Astrocyte (in vitro differentiated cells and primary cell): ENCODE measurements at regions not wholly inside any gene's neighbourhood (a gene's known extent, or its start where the extent isn't known, plus 50 kb on each side); places are given as distances from the start of the nearest gene placed in this dataset.

Experiments used
- DNase-seq: peaks from one replicate; pipeline ENCODE4 v3.0.0-alpha.2; 2010; ENCODE audit warnings: low read depth
- FAIRE-seq: peaks from 2 replicates; lab custom pipeline; 2011; peaks lifted over from hg19 to GRCh38; lab: Jason Lieb, UNC
- H2AFZ ChIP-seq: 2 replicates; pipeline ENCODE4 v1.6.0; 2012; ENCODE audit warnings: low read depth, low read length, inconsistent platforms
- H3K27ac ChIP-seq: 2 replicates; pipeline ENCODE4 v1.5.1; 2011; ENCODE audit warnings: low read depth, low read length, inconsistent platforms
- H3K27me3 ChIP-seq: 2 replicates; pipeline ENCODE4 v1.6.0; 2011; ENCODE audit warnings: low read length, inconsistent platforms; ENCODE audit not compliant: insufficient read depth
- H3K36me3 ChIP-seq: 2 replicates; pipeline ENCODE4 v1.5.1; 2011; ENCODE audit warnings: low read length, inconsistent platforms; ENCODE audit not compliant: insufficient read depth
- H3K4me1 ChIP-seq: 2 replicates; pipeline ENCODE4 v1.5.1; 2011; ENCODE audit warnings: low read length, inconsistent platforms; ENCODE audit not compliant: insufficient read depth
- H3K4me2 ChIP-seq: 2 replicates; pipeline ENCODE4 v1.6.0; 2012; ENCODE audit warnings: low read length, inconsistent platforms
- H3K4me3 ChIP-seq: 2 replicates; pipeline ENCODE4 v1.5.1; 2011; ENCODE audit warnings: low read depth, mild to moderate bottlenecking, low read length, inconsistent platforms; ENCODE audit not compliant: insufficient read depth
- H3K79me2 ChIP-seq: 2 replicates; pipeline ENCODE4 v1.6.0; 2012; ENCODE audit warnings: mild to moderate bottlenecking, low read length, inconsistent platforms; ENCODE audit not compliant: insufficient read depth
- H3K9ac ChIP-seq: 2 replicates; pipeline ENCODE4 v1.6.0; 2012; ENCODE audit warnings: mild to moderate bottlenecking, low read length, inconsistent platforms
- H3K9me3 ChIP-seq: 2 replicates; pipeline ENCODE4 v1.5.1; 2012; ENCODE audit warnings: low read depth, mild to moderate bottlenecking, low read length, inconsistent platforms; ENCODE audit not compliant: insufficient read depth
- H4K20me1 ChIP-seq: 2 replicates; pipeline ENCODE4 v1.6.0; 2012; ENCODE audit warnings: low read length, inconsistent platforms; ENCODE audit not compliant: insufficient read depth
- H3K27ac Mint-ChIP-seq: one replicate; pipeline ENCODE4 v1.8.0; 2021; ENCODE audit warnings: mild to moderate bottlenecking, mixed read lengths; ENCODE audit not compliant: unreplicated experiment
- H3K27me3 Mint-ChIP-seq: one replicate; pipeline ENCODE4 v1.8.0; 2021; ENCODE audit warnings: low read depth, mixed read lengths; ENCODE audit not compliant: unreplicated experiment
- H3K36me3 Mint-ChIP-seq: one replicate; pipeline ENCODE4 v1.8.0; 2021; ENCODE audit warnings: low read depth, mixed read lengths; ENCODE audit not compliant: unreplicated experiment
- H3K4me1 Mint-ChIP-seq: one replicate; pipeline ENCODE4 v1.8.0; 2021; ENCODE audit warnings: low read depth, mixed read lengths; ENCODE audit not compliant: unreplicated experiment
- H3K4me3 Mint-ChIP-seq: one replicate; pipeline ENCODE4 v1.8.0; 2021; ENCODE audit warnings: mild to moderate bottlenecking, moderate library complexity, mixed read lengths; ENCODE audit not compliant: unreplicated experiment
- H3K9me3 Mint-ChIP-seq: one replicate; pipeline ENCODE4 v1.8.0; 2021; ENCODE audit warnings: mild to moderate bottlenecking, mixed read lengths; ENCODE audit not compliant: unreplicated experiment
- CTCF ChIP-seq: IDR thresholded peaks from 2 replicates; pipeline ENCODE4 v1.5.1; 2011; ENCODE audit warnings: low read depth, mild to moderate bottlenecking, inconsistent platforms, low read length, moderate library complexity; ENCODE audit not compliant: insufficient read depth
- EZH2 ChIP-seq: IDR thresholded peaks from 2 replicates; pipeline ENCODE4 v1.6.1; 2012; ENCODE audit warnings: mild to moderate bottlenecking, low read length, inconsistent platforms; ENCODE audit not compliant: insufficient read depth

- Histone ChIP-seq H3K4me2 (no peak overlapping the region), H3K4me1 (no peaks in the 10 kb centered on the region), H3K27ac (no peak overlapping the region), H3K79me2 (no peaks in the 10 kb centered on the region), H3K27me3 (no peaks in the 10 kb centered on the region), H3K9ac (no peak overlapping the region), H3K36me3 (no peaks in the 10 kb centered on the region), H4K20me1 (no peaks in the 10 kb centered on the region), H3K9me3 (no peaks in the 10 kb centered on the region), H2AFZ (no peak overlapping the region), H3K4me3 (no peak overlapping the region)
- H3K27me3 Mint-ChIP-seq: no peaks in the 10 kb centered on the region
- FAIRE-seq (no peak), DNase-seq (no peak)
- H3K4me1 Mint-ChIP-seq: no peaks in the 10 kb centered on the region
- peaks cover 2% of the 10 kb centered on the region for H3K9me3 Mint-ChIP-seq
- H3K27ac Mint-ChIP-seq: no peak overlapping the region
- H3K4me3 Mint-ChIP-seq: no peak overlapping the region
- H3K36me3 Mint-ChIP-seq: no peaks in the 10 kb centered on the region
- TF ChIP-seq CTCF (no peak), EZH2 (no peak)
Measured at GRCh38 chr1:80722611-80723010, 1078.1 kb upstream of the ADGRL2 start.

DNA sequence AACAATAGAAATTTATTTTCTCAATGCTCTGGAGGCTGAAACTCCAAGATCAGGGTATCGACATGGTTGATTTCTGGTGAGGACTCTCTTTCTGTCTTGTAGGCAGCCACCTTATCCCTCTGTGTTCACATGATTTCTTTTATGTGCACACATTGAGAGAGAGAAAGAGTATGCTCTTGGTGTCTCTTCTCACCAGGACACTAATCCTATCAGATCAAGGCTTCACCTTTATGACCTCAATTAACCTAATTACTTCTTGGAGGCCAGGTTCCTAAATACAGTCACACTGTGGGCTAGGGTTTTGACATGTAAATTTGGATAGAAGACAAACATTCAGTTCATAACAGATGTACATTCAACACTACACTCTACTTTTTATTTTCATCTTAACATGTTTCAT, 1094.2 kb upstream of the ADGRL2 start:
- H3K9me3 ChIP-seq: no peaks in the 10 kb centered on the region
- H3K36me3 Mint-ChIP-seq: no peaks in the 10 kb centered on the region
- TF ChIP-seq EZH2 (no peak), CTCF (no peak)
- H3K27ac Mint-ChIP-seq: no peak overlapping the region
- H4K20me1 ChIP-seq: no peaks in the 10 kb centered on the region
- no peaks in the 10 kb centered on the region for H3K36me3 ChIP-seq
- no peak overlapping the region for H3K27ac ChIP-seq
- H3K9me3 Mint-ChIP-seq: no peaks in the 10 kb centered on the region
- no peaks in the 10 kb centered on the region for H3K27me3 Mint-ChIP-seq
- no peaks in the 10 kb centered on the region for H3K27me3 ChIP-seq
- no peak overlapping the region for H3K4me2 ChIP-seq
- no peak overlapping the region for H3K4me3 ChIP-seq
- H3K4me3 Mint-ChIP-seq: no peak overlapping the region
- H3K4me1 Mint-ChIP-seq: no peaks in the 10 kb centered on the region
- H3K9ac ChIP-seq: no peak overlapping the region
- no peaks in the 10 kb centered on the region for H3K79me2 ChIP-seq
- no peak overlapping the region for H2AFZ ChIP-seq
- no peaks in the 10 kb centered on the region for H3K4me1 ChIP-seq
- no peak for DNase-seq
- FAIRE-seq: no peak

DNA sequence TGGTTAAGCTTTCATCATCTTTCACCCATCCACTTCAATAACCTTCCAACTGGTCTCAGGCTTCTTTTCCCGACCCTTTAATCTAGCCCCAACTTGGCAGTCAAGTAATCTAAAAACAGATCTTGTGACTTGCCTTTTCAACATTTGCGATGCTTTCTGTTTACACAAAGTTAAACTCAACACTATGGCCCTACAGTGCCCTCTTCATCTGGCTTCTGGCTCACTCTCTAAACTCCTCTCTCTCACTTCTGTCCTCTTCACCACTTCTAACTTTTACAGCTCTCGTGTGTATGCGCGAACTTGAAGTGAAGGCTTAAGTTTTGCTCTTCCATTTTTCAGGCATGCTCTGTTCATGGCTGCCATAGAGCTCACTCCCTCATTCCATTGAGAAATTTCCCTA, 1122.3 kb upstream of the ADGRL2 start:
- Mint-ChIP-seq H3K9me3 (no peaks in the 10 kb centered on the region), H3K36me3 (no peaks in the 10 kb centered on the region), H3K27me3 (no peaks in the 10 kb centered on the region), H3K4me3 (no peak overlapping the region), H3K4me1 (peaks cover 12% of the 10 kb centered on the region), H3K27ac (no peak overlapping the region)
- H3K27ac ChIP-seq: no peak overlapping the region
- FAIRE-seq (no peak), DNase-seq (no peak)
- no peaks in the 10 kb centered on the region for H3K4me1 ChIP-seq
- H2AFZ ChIP-seq: no peak overlapping the region
- no peaks in the 10 kb centered on the region for H4K20me1 ChIP-seq
- H3K36me3 ChIP-seq: no peaks in the 10 kb centered on the region
- no peak overlapping the region for H3K4me3 ChIP-seq
- no peaks in the 10 kb centered on the region for H3K27me3 ChIP-seq
- no peaks in the 10 kb centered on the region for H3K79me2 ChIP-seq
- no peaks in the 10 kb centered on the region for H3K9me3 ChIP-seq
- H3K9ac ChIP-seq: no peak overlapping the region
- H3K4me2 ChIP-seq: no peak overlapping the region
- no peak for TF ChIP-seq CTCF
- no peak for TF ChIP-seq EZH2
